Stimulated activated CD4-positive, alpha-beta T cell treated with anti-CD3 and anti-CD28 coated beads, Interleukin-12 subunit alpha, Interleukin-12 subunit beta, amount 100 ng/mL, for 48 hours (primary cell): ENCODE measurements at regions not wholly inside any gene's neighbourhood (a gene's known extent, or its start where the extent isn't known, plus 50 kb on each side); places are given as distances from the start of the nearest gene placed in this dataset.
"Not testable (repeated sequence)": the region's sequence is repeated elsewhere in the genome, so short reads cannot be mapped to it uniquely, and the experiment has no call there.

Source experiments
- DNase-seq, 3 donors: peaks; one replicate each; pipeline ENCODE4 v3.0.0-alpha.2; 2020; ENCODE audit warnings: low read depth in 2 of 3, low spot score in 1 of 3

GRCh38 chr6:134822920-134823709 is 126.8 kb downstream of the ALDH8A1 start:
- DNase-seq, result peak in 2 of 3 donors; percentile 16 to 58

GRCh38 chr6:134821928-134822864 is 127.7 kb downstream of the ALDH8A1 start:
- no peak for DNase-seq

- no peak for DNase-seq
Observed at GRCh38 chr6:134821397-134821796, 128.5 kb downstream of the ALDH8A1 start.

- no peak for DNase-seq
Observed at GRCh38 chr6:134819863-134820800, 129.8 kb downstream of the ALDH8A1 start.

GRCh38 chr6:134819236-134819635 is 130.7 kb downstream of the ALDH8A1 start:
- no peak for DNase-seq

GRCh38 chr6:134817448-134817847 is 132.5 kb downstream of the ALDH8A1 start:
- no peak for DNase-seq

- DNase-seq, result no peak
Observed at GRCh38 chr6:134816780-134817179, 133.1 kb downstream of the ALDH8A1 start.

GRCh38 chr6:134816300-134816699 is 133.6 kb downstream of the ALDH8A1 start:
- DNase-seq, result no peak

- DNase-seq, result no peak
Observed at GRCh38 chr6:134814076-134814695, 135.7 kb downstream of the ALDH8A1 start.

GRCh38 chr6:134813146-134813545 is 136.8 kb downstream of the ALDH8A1 start:
- DNase-seq, result no peak

GRCh38 chr6:134810402-134810801 is 139.5 kb downstream of the ALDH8A1 start:
- no peak for DNase-seq

- no peak for DNase-seq
Observed at GRCh38 chr6:134809130-134809529, 140.8 kb downstream of the ALDH8A1 start.

GRCh38 chr6:134806180-134806798 is 143.6 kb downstream of the ALDH8A1 start:
- DNase-seq, result no peak

- DNase-seq, result no peak
Observed at GRCh38 chr6:134805168-134805567, 144.7 kb downstream of the ALDH8A1 start.

GRCh38 chr6:134804311-134804710 is 145.6 kb downstream of the ALDH8A1 start:
- DNase-seq, result not testable (repeated sequence)

- DNase-seq, result no peak
Observed at GRCh38 chr6:134802426-134803058, 147.4 kb downstream of the ALDH8A1 start.

GRCh38 chr6:134797400-134798113 is 152.3 kb downstream of the ALDH8A1 start:
- DNase-seq, result no peak

GRCh38 chr6:134795691-134796090 is 154.2 kb downstream of the ALDH8A1 start:
- no peak for DNase-seq

GRCh38 chr6:134795001-134795400 is 154.9 kb downstream of the ALDH8A1 start:
- no peak for DNase-seq
